Neural cell (in vitro differentiated cells): ENCODE measurements at regions not wholly inside any gene's neighbourhood (a gene's known extent, or its start where the extent isn't known, plus 50 kb on each side); places are given as distances from the start of the nearest gene placed in this dataset.

Source experiments
- H2AFZ ChIP-seq: fragments of 200-600, 300-800 bp; sonication (generic), shearing (Covaris generic); 2 replicates; pipeline ENCODE4 v1.6.0; 2014; ENCODE audit warnings: low read depth, mild to moderate bottlenecking, antibody characterized with exemption, low read length, moderate library complexity
- H3F3A ChIP-seq: fragments of 200-600 bp; shearing (Covaris generic); 2 replicates; pipeline ENCODE4 v1.6.1; 2016; ENCODE audit warnings: mild to moderate bottlenecking, moderate library complexity, mixed read lengths, antibody characterized with exemption, low read length; ENCODE audit not compliant: insufficient read depth, poor library complexity, severe bottlenecking
- H3K27ac ChIP-seq: fragments of 200-600, 300-800 bp; sonication (generic), shearing (Covaris generic); 2 replicates; pipeline ENCODE4 v1.5.1; 2014; ENCODE audit warnings: mild to moderate bottlenecking, low read length, moderate library complexity
- H3K27me3 ChIP-seq: fragments of 300-800, 200-600 bp; sonication (generic), shearing (Covaris generic); 2 replicates; pipeline ENCODE4 v1.6.0; 2014; ENCODE audit warnings: mild to moderate bottlenecking, low read depth, low read length, moderate library complexity; ENCODE audit not compliant: insufficient read depth
- H3K36me3 ChIP-seq: fragments of 300-800, 200-600 bp; sonication (generic), shearing (Covaris generic); 2 replicates; pipeline ENCODE4 v1.5.1; 2014; ENCODE audit warnings: mild to moderate bottlenecking, antibody characterized with exemption, low read length, moderate library complexity; ENCODE audit not compliant: insufficient read depth
- H3K4me2 ChIP-seq: fragments of 300-800, 200-600 bp; sonication (generic), shearing (Covaris generic); 2 replicates; pipeline ENCODE4 v1.6.0; 2014; ENCODE audit warnings: mild to moderate bottlenecking, low read length
- H3K4me3 ChIP-seq: fragments of 300-800, 200-600 bp; sonication (generic), shearing (Covaris generic); 2 replicates; pipeline ENCODE4 v1.5.1; 2014; ENCODE audit warnings: mild to moderate bottlenecking, low read length, moderate library complexity
- H3K79me2 ChIP-seq: fragments of 200-600 bp; shearing (Covaris generic); replicated peaks from 2 replicates; pipeline ENCODE4 v1.6.0; 2014; ENCODE audit warnings: mild to moderate bottlenecking, low read length, moderate library complexity; ENCODE audit not compliant: insufficient read depth
- H3K9ac ChIP-seq: fragments of 300-800, 200-600 bp; sonication (generic), shearing (Covaris generic); 2 replicates; pipeline ENCODE4 v1.6.1; 2016; ENCODE audit warnings: mild to moderate bottlenecking, low read length, mixed read lengths
- H3K9me2 ChIP-seq: fragments of 200-600 bp; shearing (Covaris generic); 2 replicates; pipeline ENCODE4 v1.6.1; 2016; ENCODE audit warnings: mild to moderate bottlenecking, low read length, mixed read lengths; ENCODE audit not compliant: insufficient read depth
- H3K9me3 ChIP-seq: fragments of 200-600, 300-800 bp; sonication (generic), shearing (Covaris generic); 2 replicates; pipeline ENCODE4 v1.6.1; 2016; ENCODE audit warnings: mild to moderate bottlenecking, mixed run types, low read length, moderate library complexity, mixed read lengths
- H4K20me1 ChIP-seq: fragments of 200-600 bp; shearing (Covaris generic); 2 replicates; pipeline ENCODE4 v1.6.1; 2016; ENCODE audit warnings: mild to moderate bottlenecking, mixed run types; ENCODE audit not compliant: insufficient read depth
- EP300 ChIP-seq: fragments of 450-650 bp; conservative IDR thresholded peaks from 2 replicates; pipeline ENCODE4 v1.6.1; 2014; ENCODE audit warnings: antibody characterized with exemption, mild to moderate bottlenecking, moderate library complexity; ENCODE audit not compliant: poor library complexity, severe bottlenecking
- EZH2 ChIP-seq: fragments of 200-600, 300-800 bp; shearing (Covaris generic), sonication (generic); IDR thresholded peaks from 2 replicates; pipeline ENCODE4 v1.6.1; 2014; ENCODE audit warnings: antibody characterized with exemption, low read length, borderline replicate concordance, mild to moderate bottlenecking; ENCODE audit not compliant: insufficient read depth, poor library complexity, severe bottlenecking
- MXI1 ChIP-seq: fragments of 450-650 bp; conservative IDR thresholded peaks from 2 replicates; pipeline ENCODE4 v1.6.1; 2014; ENCODE audit warnings: antibody characterized with exemption, mild to moderate bottlenecking; ENCODE audit not compliant: poor library complexity, severe bottlenecking
- POLR2AphosphoS5 ChIP-seq: IDR thresholded peaks from 2 replicates; pipeline ENCODE4 v1.6.1; 2012
- RAD21 ChIP-seq: fragments of 450-650 bp; conservative IDR thresholded peaks from 2 replicates; pipeline ENCODE4 v1.6.1; 2014; ENCODE audit warnings: antibody characterized with exemption, mild to moderate bottlenecking, moderate library complexity
- SMC3 ChIP-seq: fragments of 450-650 bp; conservative IDR thresholded peaks from 2 replicates; pipeline ENCODE4 v1.6.1; 2014; ENCODE audit warnings: antibody characterized with exemption, mild to moderate bottlenecking, moderate library complexity; ENCODE audit not compliant: poor library complexity
- TAF1 ChIP-seq: IDR thresholded peaks from 2 replicates; pipeline ENCODE4 v1.6.1; 2012; ENCODE audit warnings: low read depth
- TF ChIP-seq, protein P1 (sequence below): IDR thresholded peaks from 2 replicates; pipeline ENCODE4 v1.6.1; 2012; ENCODE audit warnings: borderline replicate concordance
- TF ChIP-seq, protein P2 (sequence below): fragments of 450-650 bp; IDR thresholded peaks from 2 replicates; pipeline ENCODE4 v1.5.1; 2014; ENCODE audit warnings: antibody characterized with exemption, mild to moderate bottlenecking, moderate library complexity; ENCODE audit not compliant: poor library complexity, severe bottlenecking

DNA sequence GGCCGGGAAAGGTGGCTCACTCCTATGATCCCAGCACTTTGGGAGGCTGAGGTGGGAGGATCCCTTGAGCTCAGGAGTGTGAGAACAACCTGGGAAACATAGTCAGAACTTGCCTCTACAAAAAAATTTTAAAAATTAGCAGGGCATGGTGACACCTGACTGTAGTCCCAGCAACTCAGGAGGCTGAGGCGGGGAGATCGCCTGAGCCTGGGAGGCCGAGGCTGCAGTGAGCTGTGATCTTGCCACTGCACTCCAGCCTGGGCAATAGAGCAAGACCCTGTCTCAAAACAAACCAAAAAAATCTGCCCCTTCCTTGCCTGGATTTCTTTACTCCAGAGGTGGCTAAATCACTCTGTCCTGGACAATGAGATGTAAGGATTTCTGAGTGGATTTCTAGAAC is 197.7 kb downstream of the NRP2 start:
- Histone ChIP-seq H3K4me3 (no peak overlapping the region), H3F3A (no peaks in the 10 kb centered on the region), H3K79me2 (no peaks in the 10 kb centered on the region), H3K27ac (no peak overlapping the region), H3K27me3 (no peaks in the 10 kb centered on the region), H3K9ac (no peak overlapping the region), H3K4me2 (no peak overlapping the region), H3K9me2 (no peaks in the 10 kb centered on the region), H2AFZ (no peak overlapping the region), H3K9me3 (no peaks in the 10 kb centered on the region), H4K20me1 (no peaks in the 10 kb centered on the region), H3K36me3 (no peaks in the 10 kb centered on the region)
- TF ChIP-seq, protein P1, sequence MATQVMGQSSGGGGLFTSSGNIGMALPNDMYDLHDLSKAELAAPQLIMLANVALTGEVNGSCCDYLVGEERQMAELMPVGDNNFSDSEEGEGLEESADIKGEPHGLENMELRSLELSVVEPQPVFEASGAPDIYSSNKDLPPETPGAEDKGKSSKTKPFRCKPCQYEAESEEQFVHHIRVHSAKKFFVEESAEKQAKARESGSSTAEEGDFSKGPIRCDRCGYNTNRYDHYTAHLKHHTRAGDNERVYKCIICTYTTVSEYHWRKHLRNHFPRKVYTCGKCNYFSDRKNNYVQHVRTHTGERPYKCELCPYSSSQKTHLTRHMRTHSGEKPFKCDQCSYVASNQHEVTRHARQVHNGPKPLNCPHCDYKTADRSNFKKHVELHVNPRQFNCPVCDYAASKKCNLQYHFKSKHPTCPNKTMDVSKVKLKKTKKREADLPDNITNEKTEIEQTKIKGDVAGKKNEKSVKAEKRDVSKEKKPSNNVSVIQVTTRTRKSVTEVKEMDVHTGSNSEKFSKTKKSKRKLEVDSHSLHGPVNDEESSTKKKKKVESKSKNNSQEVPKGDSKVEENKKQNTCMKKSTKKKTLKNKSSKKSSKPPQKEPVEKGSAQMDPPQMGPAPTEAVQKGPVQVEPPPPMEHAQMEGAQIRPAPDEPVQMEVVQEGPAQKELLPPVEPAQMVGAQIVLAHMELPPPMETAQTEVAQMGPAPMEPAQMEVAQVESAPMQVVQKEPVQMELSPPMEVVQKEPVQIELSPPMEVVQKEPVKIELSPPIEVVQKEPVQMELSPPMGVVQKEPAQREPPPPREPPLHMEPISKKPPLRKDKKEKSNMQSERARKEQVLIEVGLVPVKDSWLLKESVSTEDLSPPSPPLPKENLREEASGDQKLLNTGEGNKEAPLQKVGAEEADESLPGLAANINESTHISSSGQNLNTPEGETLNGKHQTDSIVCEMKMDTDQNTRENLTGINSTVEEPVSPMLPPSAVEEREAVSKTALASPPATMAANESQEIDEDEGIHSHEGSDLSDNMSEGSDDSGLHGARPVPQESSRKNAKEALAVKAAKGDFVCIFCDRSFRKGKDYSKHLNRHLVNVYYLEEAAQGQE = no peak
- TF ChIP-seq SMC3 = no peak
- TF ChIP-seq MXI1 = no peak
- TF ChIP-seq TAF1 = no peak
- TF ChIP-seq EZH2 = no peak
- no peak for TF ChIP-seq POLR2AphosphoS5
- no peak for TF ChIP-seq EP300
- no peak for TF ChIP-seq RAD21
- TF ChIP-seq, protein P2, sequence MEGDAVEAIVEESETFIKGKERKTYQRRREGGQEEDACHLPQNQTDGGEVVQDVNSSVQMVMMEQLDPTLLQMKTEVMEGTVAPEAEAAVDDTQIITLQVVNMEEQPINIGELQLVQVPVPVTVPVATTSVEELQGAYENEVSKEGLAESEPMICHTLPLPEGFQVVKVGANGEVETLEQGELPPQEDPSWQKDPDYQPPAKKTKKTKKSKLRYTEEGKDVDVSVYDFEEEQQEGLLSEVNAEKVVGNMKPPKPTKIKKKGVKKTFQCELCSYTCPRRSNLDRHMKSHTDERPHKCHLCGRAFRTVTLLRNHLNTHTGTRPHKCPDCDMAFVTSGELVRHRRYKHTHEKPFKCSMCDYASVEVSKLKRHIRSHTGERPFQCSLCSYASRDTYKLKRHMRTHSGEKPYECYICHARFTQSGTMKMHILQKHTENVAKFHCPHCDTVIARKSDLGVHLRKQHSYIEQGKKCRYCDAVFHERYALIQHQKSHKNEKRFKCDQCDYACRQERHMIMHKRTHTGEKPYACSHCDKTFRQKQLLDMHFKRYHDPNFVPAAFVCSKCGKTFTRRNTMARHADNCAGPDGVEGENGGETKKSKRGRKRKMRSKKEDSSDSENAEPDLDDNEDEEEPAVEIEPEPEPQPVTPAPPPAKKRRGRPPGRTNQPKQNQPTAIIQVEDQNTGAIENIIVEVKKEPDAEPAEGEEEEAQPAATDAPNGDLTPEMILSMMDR = no peak

DNA sequence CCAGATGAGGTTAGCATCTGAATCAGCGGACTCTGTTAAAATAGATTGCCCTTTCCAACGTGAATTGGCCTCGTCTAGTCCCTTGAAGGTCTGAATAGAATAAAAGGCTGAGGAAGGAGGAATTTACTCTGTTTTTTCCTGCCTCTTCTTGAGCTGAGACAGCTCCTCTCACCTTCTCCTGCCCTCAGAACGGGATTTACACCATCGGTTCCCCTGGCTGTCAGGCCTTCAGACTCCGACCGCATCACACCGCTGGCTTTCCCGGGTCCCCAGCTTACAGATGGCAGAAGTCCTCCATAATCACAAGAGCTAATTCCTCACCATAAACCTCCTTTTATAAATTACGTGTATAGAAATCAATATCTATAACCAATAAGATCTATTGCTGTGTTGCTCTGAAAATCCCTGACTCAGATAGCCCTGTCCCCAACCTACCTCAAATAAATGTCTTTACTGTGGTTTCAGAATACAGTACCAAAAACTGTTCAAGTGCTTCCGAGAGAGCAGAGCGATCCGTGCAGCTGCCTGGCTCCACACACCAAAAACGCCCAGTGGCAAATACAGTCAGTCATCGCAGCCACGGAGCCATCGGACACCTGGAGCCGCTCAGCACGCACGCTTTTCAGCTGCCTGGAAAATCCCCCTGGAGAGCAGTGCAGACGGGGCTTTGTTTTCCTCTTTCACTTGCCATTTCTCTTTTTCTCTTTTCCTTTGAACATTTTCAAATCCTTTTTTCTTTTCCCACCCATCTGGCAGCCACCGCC is 196.9 kb downstream of the NRP2 start:
- TF ChIP-seq EZH2 (no peak), EP300 (no peak), POLR2AphosphoS5 (no peak), RAD21 (no peak), SMC3 (no peak), TAF1 (no peak), MXI1 (no peak)
- TF ChIP-seq, protein P1 = no peak
- TF ChIP-seq, protein P2 = no peak
- Histone ChIP-seq H3K4me3 (no peak overlapping the region), H3K9ac (no peak overlapping the region), H3K9me2 (no peaks in the 10 kb centered on the region), H3K79me2 (no peaks in the 10 kb centered on the region), H3K36me3 (no peaks in the 10 kb centered on the region), H3K4me2 (no peak overlapping the region), H2AFZ (no peak overlapping the region), H4K20me1 (no peaks in the 10 kb centered on the region), H3K27ac (no peak overlapping the region), H3F3A (no peaks in the 10 kb centered on the region), H3K27me3 (no peaks in the 10 kb centered on the region), H3K9me3 (no peaks in the 10 kb centered on the region)
